GM12872 (cell line): ENCODE measurements at regions not wholly inside any gene's neighbourhood (a gene's known extent, or its start where the extent isn't known, plus 50 kb on each side); places are given as distances from the start of the nearest gene placed in this dataset.

ENCODE experiments used
- TF ChIP-seq, protein P1 (sequence below): IDR thresholded peaks from 3 replicates; pipeline ENCODE4 v1.5.1; 2011; ENCODE audit warnings: low read depth, mild to moderate bottlenecking, low read length, moderate library complexity; ENCODE audit not compliant: insufficient read depth

DNA sequence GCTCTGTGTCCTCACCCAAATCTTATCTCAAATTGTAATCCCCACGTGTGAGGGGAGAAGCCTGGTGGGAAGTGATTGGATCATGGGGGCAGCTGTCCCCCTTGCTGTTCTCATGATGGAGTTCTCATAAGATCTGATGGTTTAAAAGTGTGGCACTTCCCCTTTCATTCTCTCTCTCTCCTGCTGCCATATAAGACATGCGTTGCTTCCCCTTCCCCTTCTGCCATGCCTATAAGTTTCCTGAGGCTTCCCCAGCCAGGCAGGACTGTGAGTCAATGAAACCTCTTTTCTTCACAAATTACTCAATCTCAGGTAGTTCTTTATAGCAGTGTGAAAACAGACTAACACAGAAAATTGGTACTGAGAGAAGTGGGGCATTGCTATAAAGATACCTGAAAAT lies 107.7 kb downstream of the DMAC1 start:
- TF ChIP-seq, protein P1, sequence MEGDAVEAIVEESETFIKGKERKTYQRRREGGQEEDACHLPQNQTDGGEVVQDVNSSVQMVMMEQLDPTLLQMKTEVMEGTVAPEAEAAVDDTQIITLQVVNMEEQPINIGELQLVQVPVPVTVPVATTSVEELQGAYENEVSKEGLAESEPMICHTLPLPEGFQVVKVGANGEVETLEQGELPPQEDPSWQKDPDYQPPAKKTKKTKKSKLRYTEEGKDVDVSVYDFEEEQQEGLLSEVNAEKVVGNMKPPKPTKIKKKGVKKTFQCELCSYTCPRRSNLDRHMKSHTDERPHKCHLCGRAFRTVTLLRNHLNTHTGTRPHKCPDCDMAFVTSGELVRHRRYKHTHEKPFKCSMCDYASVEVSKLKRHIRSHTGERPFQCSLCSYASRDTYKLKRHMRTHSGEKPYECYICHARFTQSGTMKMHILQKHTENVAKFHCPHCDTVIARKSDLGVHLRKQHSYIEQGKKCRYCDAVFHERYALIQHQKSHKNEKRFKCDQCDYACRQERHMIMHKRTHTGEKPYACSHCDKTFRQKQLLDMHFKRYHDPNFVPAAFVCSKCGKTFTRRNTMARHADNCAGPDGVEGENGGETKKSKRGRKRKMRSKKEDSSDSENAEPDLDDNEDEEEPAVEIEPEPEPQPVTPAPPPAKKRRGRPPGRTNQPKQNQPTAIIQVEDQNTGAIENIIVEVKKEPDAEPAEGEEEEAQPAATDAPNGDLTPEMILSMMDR = no peak

- TF ChIP-seq, protein P1 = no peak
These were observed 109.6 kb downstream of the DMAC1 start for GRCh38 chr9:7690014-7690413.

GRCh38 chr9:7688626-7689025 lies 111.0 kb downstream of the DMAC1 start:
- TF ChIP-seq, protein P1 = no peak

GRCh38 chr9:7676609-7677156 lies 122.9 kb downstream of the DMAC1 start:
- TF ChIP-seq, protein P1 = no peak

GRCh38 chr9:7671847-7672246 lies 127.7 kb downstream of the DMAC1 start:
- TF ChIP-seq, protein P1 = no peak

DNA sequence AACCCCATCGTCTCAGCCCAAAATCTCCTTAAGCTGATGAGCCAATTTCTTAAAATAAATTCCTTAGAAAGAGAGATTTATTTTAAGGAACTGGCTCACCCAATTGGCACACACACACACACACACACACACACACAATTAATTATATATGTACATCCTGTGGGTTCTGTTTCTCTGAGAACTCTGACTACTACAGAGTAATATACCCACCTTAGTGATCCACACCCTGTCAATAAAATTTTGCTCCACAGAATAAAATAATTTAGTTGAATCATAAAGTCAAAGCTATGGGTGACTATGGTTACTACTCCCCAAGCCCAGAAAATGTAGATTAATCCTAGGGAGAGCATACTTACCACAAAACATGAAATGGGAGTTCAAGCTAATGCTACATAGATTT lies 131.0 kb downstream of the DMAC1 start:
- TF ChIP-seq, protein P1 = no peak

GRCh38 chr9:7665874-7666273 lies 133.7 kb downstream of the DMAC1 start:
- TF ChIP-seq, protein P1 = no peak
